HCT116 (cell line): ENCODE measurements at regions not wholly inside any gene's neighbourhood (a gene's known extent, or its start where the extent isn't known, plus 50 kb on each side); places are given as distances from the start of the nearest gene placed in this dataset.

Experiments used
- ATAC-seq: fragments of 200-7000 bp; cut with Tn5 transposase; 2 replicates; pipeline ENCODE4 v1.9.1; 2020; ENCODE audit warnings: mild to moderate bottlenecking, moderate library complexity
- BruUV-seq: library from RNA; stranded (reverse); fragments of 400-500 nt; replicated peaks from 2 replicates; lab custom pipeline; 2021; lab: Mats Ljungman, UMichigan
- CTCF ChIA-PET: fragments of 300-600 bp; sonication (Branson Sonifier 250); formaldehyde crosslinking; loops from one replicate; lab custom pipeline; 2021; ENCODE audit warnings: antibody characterized with exemption; lab: Charles Lee
- POLR2A ChIA-PET: fragments of 300-600, 350-600 bp; sonication (Branson Sonifier 250); formaldehyde crosslinking; loops from one replicate; lab custom pipeline; 2021; ENCODE audit warnings: antibody characterized with exemption; lab: Charles Lee
- RAD21 ChIA-PET, 2 experiments: fragments of 300-600 bp; sonication (Branson Sonifier 250); formaldehyde crosslinking; loops; one replicate each; lab custom pipeline; 2023; ENCODE audit warnings: low total read pairs in 2 of 2; ENCODE audit not compliant: uncharacterized antibody in 2 of 2, unreplicated experiment in 2 of 2, low non-redundant PET in 1 of 2; lab: Charles Lee
- DNase-seq: peaks from one replicate; pipeline ENCODE4 v3.0.0-alpha.2; 2010; ENCODE audit warnings: low read depth, low spot score
- H2AFZ ChIP-seq: fragments of 200-600 bp; shearing (Covaris generic), sonication (generic); 2 replicates; pipeline ENCODE4 v1.6.1; 2017; ENCODE audit warnings: low read depth, mixed run types, mixed read lengths, antibody characterized with exemption, low read length; ENCODE audit not compliant: poor library complexity, severe bottlenecking
- H3K27ac ChIP-seq: 2 replicates; pipeline ENCODE4 v1.5.1; 2012; ENCODE audit warnings: low read depth, low read length
- H3K27me3 ChIP-seq: fragments of 200-600 bp; sonication (generic); 2 replicates; pipeline ENCODE4 v1.6.1; 2016; ENCODE audit warnings: mixed run types, low read length, mixed read lengths; ENCODE audit not compliant: insufficient read depth
- H3K36me3 ChIP-seq, 2 experiments: fragments of 200-500 bp in 1 of 2; fragments of 200-600 bp in 1 of 2; sonication (Bioruptor generic) in 1 of 2; sonication (generic) in 1 of 2; 2 replicates each; pipeline versions ENCODE4 v1.5.1 to v1.6.1; 2014 to 2016; ENCODE audit warnings: low read length in 2 of 2, inconsistent platforms in 1 of 2, mixed read lengths in 1 of 2, mixed run types in 1 of 2; ENCODE audit not compliant: insufficient read depth in 2 of 2, control insufficient read depth in 1 of 2
- H3K4me1 ChIP-seq, 2 experiments: fragments of 200-600 bp in 1 of 2; sonication (generic) in 1 of 2; 2 replicates each; pipeline versions ENCODE4 v1.5.1 to v1.6.1; 2012 to 2017; ENCODE audit warnings: low read length in 2 of 2, inconsistent platforms in 1 of 2, mild to moderate bottlenecking in 1 of 2, mixed read lengths in 1 of 2, mixed run types in 1 of 2, moderate library complexity in 1 of 2; ENCODE audit not compliant: insufficient read depth in 2 of 2, control insufficient read depth in 1 of 2
- H3K4me2 ChIP-seq: fragments of 200-600 bp; sonication (generic); 2 replicates; pipeline ENCODE4 v1.6.1; 2017; ENCODE audit warnings: mixed run types, low read length, mixed read lengths
- H3K4me3 ChIP-seq, 2 experiments: fragments of 200-600 bp in 1 of 2; sonication (generic) in 1 of 2; replicated peaks in 1 of 2; 2 replicates each; pipeline ENCODE4 v1.5.1; 2011 to 2016; ENCODE audit warnings: low read length in 2 of 2, control low read depth in 1 of 2, low read depth in 1 of 2, mild to moderate bottlenecking in 1 of 2, mixed read lengths in 1 of 2, mixed run types in 1 of 2
- H3K79me2 ChIP-seq: fragments of 200-600 bp; sonication (generic); 2 replicates; pipeline ENCODE4 v1.6.1; 2017; ENCODE audit warnings: mild to moderate bottlenecking, mixed run types, low read length, moderate library complexity, mixed read lengths; ENCODE audit not compliant: insufficient read depth
- H3K9ac ChIP-seq: fragments of 200-600 bp; sonication (generic); 2 replicates; pipeline ENCODE4 v1.6.1; 2016; ENCODE audit warnings: low read length, mixed read lengths
- H3K9me2 ChIP-seq: fragments of 200-600 bp; sonication (generic), shearing (Covaris generic); 2 replicates; pipeline ENCODE4 v1.6.1; 2017; ENCODE audit warnings: mixed run types, mild to moderate bottlenecking, moderate library complexity; ENCODE audit not compliant: insufficient read depth
- H3K9me3 ChIP-seq, 2 experiments: fragments of 200-500 bp in 1 of 2; fragments of 200-600 bp in 1 of 2; sonication (Bioruptor generic) in 1 of 2; sonication (generic) in 1 of 2; 2 replicates each; pipeline ENCODE4 v1.6.1; 2014 to 2017; ENCODE audit warnings: low read length in 2 of 2, mixed read lengths in 2 of 2, inconsistent platforms in 1 of 2, low read depth in 1 of 2, mild to moderate bottlenecking in 1 of 2, mixed run types in 1 of 2, moderate library complexity in 1 of 2; ENCODE audit not compliant: control insufficient read depth in 1 of 2, insufficient read depth in 1 of 2
- H4K20me1 ChIP-seq: fragments of 200-600 bp; sonication (generic), shearing (Covaris generic); 2 replicates; pipeline ENCODE4 v1.6.1; 2017; ENCODE audit warnings: mixed run types, mild to moderate bottlenecking, moderate library complexity; ENCODE audit not compliant: insufficient read depth
- ATF3 ChIP-seq: IDR thresholded peaks from 2 replicates; pipeline ENCODE4 v1.6.1; 2012
- CEBPB ChIP-seq: IDR thresholded peaks from 2 replicates; pipeline ENCODE4 v1.6.1; 2012; ENCODE audit warnings: low read depth
- EGR1 ChIP-seq: IDR thresholded peaks from 2 replicates; pipeline ENCODE4 v1.6.1; 2012; ENCODE audit warnings: low read depth
- EZH2 ChIP-seq: fragments of 200-600 bp; sonication (generic); IDR thresholded peaks from 2 replicates; pipeline ENCODE4 v1.6.1; 2017; ENCODE audit warnings: antibody characterized with exemption, mixed run types
- JUND ChIP-seq: IDR thresholded peaks from 2 replicates; pipeline ENCODE4 v1.6.1; 2012
- POLR2A ChIP-seq: IDR thresholded peaks from 2 replicates; pipeline ENCODE4 v1.7.0; 2011; ENCODE audit warnings: borderline replicate concordance; ENCODE audit not compliant: insufficient read depth, insufficient read length; ENCODE audit errors: extremely low read depth
- RAD21 ChIP-seq: IDR thresholded peaks from 2 replicates; pipeline ENCODE4 v1.6.1; 2012; ENCODE audit warnings: low read depth, mild to moderate bottlenecking
- SP1 ChIP-seq: IDR thresholded peaks from 2 replicates; pipeline ENCODE4 v1.6.1; 2012; ENCODE audit warnings: low read depth
- SRF ChIP-seq: IDR thresholded peaks from 2 replicates; pipeline ENCODE4 v1.6.1; 2012; ENCODE audit warnings: low read depth
- TCF7L2 ChIP-seq: IDR thresholded peaks from 2 replicates; pipeline ENCODE4 v1.7.0; 2011; ENCODE audit warnings: borderline replicate concordance, inconsistent platforms; ENCODE audit not compliant: insufficient read depth, insufficient read length; ENCODE audit errors: extremely low read depth
- ZBTB33 ChIP-seq: IDR thresholded peaks from 2 replicates; pipeline ENCODE4 v1.6.1; 2011; ENCODE audit warnings: mild to moderate bottlenecking, low read length, moderate library complexity; ENCODE audit not compliant: insufficient replicate concordance; ENCODE audit errors: extremely low read depth
- ZFX ChIP-seq: fragments of 450-650 bp; IDR thresholded peaks from 2 replicates; pipeline ENCODE4 v1.6.1; 2017
- intact Hi-C: fragments of 100-400 bp; cut with micrococcal nuclease; formaldehyde crosslinking; loops from 2 replicates; pipeline ENCODE4 v1.10.0; 2022

DNA sequence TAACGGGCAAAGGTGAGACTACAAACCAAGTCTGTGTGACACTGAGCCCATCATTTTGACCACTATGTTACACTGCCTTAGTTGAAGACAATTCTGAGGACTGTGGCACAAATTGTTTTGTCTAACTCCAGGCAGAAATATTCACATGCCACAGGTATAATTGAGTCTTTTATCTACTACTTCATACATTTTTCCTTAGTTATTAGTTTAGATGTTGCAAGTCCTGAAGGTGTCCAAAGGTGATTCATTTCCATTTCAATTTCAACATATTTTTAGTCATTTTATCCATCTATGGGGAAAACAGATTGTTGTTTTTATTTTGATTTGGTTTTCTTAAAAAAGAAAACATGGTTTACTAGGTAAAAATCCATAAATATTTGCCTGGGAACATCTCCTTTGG, 341.7 kb upstream of the SMIM31 start:
- ChIA-PET RAD21 (no interaction called here), CTCF (no interaction called here), POLR2A (no interaction called here)
- Histone ChIP-seq H3K79me2 (no peaks in the 10 kb centered on the region), H3K4me2 (no peak overlapping the region), H3K36me3 (no peaks in the 10 kb centered on the region), H3K4me1 (no peaks in the 10 kb centered on the region), H3K27me3 (no peaks in the 10 kb centered on the region), H3K9me2 (no peaks in the 10 kb centered on the region)
- intact Hi-C loops, result no loop called here
- no TSS peak for BruUV-seq
- no peak for DNase-seq
- TF ChIP-seq EGR1 (no peak), ATF3 (no peak), CEBPB (no peak), JUND (no peak), RAD21 (no peak), SRF (no peak), TCF7L2 (no peak), ZFX (no peak), POLR2A (no peak), ZBTB33 (no peak), EZH2 (no peak), SP1 (no peak)
- TF ChIP-seq, all 23 proteins: peak for 0
- no peaks in the 10 kb centered on the region for H3K9me3 ChIP-seq
- no peak overlapping the region for H3K4me3 ChIP-seq
- ATAC-seq, result no peak
- H2AFZ ChIP-seq, result no peak overlapping the region
- no peak overlapping the region for H3K9ac ChIP-seq
- no peaks in the 10 kb centered on the region for H4K20me1 ChIP-seq
- no peak overlapping the region for H3K27ac ChIP-seq
